ENCODE measurements at regions not wholly inside any gene's neighbourhood (a gene's known extent, or its start where the extent isn't known, plus 50 kb on each side); places are given as distances from the start of the nearest gene placed in this dataset.
A peak's percentile ranks its signal among the peaks of the same experiment; 100 is the strongest.

DNA sequence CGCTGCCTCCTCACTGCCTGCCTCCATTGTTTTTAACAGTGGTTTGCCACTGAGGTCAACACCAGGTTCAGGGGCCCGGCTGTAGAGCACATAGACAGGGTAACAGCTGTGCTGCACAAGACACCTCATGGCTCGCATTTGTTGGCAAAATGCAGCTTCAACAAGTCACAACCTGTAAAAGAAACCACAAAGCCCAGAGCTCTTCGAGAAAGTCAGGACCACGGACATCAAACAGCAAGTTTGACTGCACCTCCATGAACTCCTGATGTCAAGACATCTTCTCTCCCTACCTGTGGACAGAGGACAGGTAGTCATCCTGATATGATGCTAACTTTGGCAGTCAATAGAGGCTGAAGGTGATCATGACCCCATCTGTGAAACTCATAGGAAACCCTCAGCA lies 142.4 kb upstream of the SOX9 start:
- H3K9me3 ChIP-seq: no peaks in the 10 kb centered on the region
- no peak overlapping the region for H3K4me3 ChIP-seq
- intact Hi-C loops (cut with DNase I): no loop called here
- no peaks in the 10 kb centered on the region for H3K27me3 ChIP-seq
- no peak for DNase-seq (ENCODE audit: extremely low spot score in 2 of 2)
- H3K36me3 ChIP-seq: no peaks in the 10 kb centered on the region
- TF ChIP-seq POLR2AphosphoS5 (IDR thresholded peaks at IDR 0.05; ENCODE audit: insufficient read depth in 1 of 2, low read depth in 1 of 2) (no peak), POLR2A (IDR thresholded peaks at IDR 0.05) (no peak), CTCF (IDR thresholded peaks at IDR 0.05) (no peak)
- peaks cover 14% of the 10 kb centered on the region for H3K4me1 ChIP-seq
- no peak overlapping the region for H3K27ac ChIP-seq

GRCh38 chr17:71980171-71980570 lies 140.6 kb upstream of the SOX9 start:
- H3K4me3 ChIP-seq: no peak overlapping the region
- no peaks in the 10 kb centered on the region for H3K36me3 ChIP-seq
- TF ChIP-seq POLR2A (IDR thresholded peaks at IDR 0.05) (no peak), POLR2AphosphoS5 (IDR thresholded peaks at IDR 0.05; ENCODE audit: insufficient read depth in 1 of 2, low read depth in 1 of 2) (no peak), CTCF (IDR thresholded peaks at IDR 0.05) (no peak)
- no peak overlapping the region for H3K27ac ChIP-seq
- no peak for DNase-seq (ENCODE audit: extremely low spot score in 2 of 2)
- intact Hi-C loops (cut with DNase I): no loop called here
- H3K27me3 ChIP-seq: no peaks in the 10 kb centered on the region
- no peaks in the 10 kb centered on the region for H3K9me3 ChIP-seq
- peaks cover 5% of the 10 kb centered on the region for H3K4me1 ChIP-seq

- Histone ChIP-seq H3K9me3 (no peaks in the 10 kb centered on the region), H3K4me3 (no peak overlapping the region), H3K36me3 (no peaks in the 10 kb centered on the region), H3K27me3 (no peaks in the 10 kb centered on the region), H3K4me1 (no peaks in the 10 kb centered on the region), H3K27ac (no peak overlapping the region)
- no peak for DNase-seq (ENCODE audit: extremely low spot score in 2 of 2)
- no peak for TF ChIP-seq CTCF (IDR thresholded peaks at IDR 0.05)
- TF ChIP-seq POLR2A (IDR thresholded peaks at IDR 0.05): no peak
- TF ChIP-seq POLR2AphosphoS5 (IDR thresholded peaks at IDR 0.05; ENCODE audit: insufficient read depth in 1 of 2, low read depth in 1 of 2): no peak
- intact Hi-C loops (cut with DNase I): no loop called here
Observed at GRCh38 chr17:71983828-71984227, 137.0 kb upstream of the SOX9 start.

GRCh38 chr17:71985111-71986039 lies 135.4 kb upstream of the SOX9 start:
- no peaks in the 10 kb centered on the region for H3K4me1 ChIP-seq
- intact Hi-C loops (cut with DNase I): no loop called here
- no peak overlapping the region for H3K27ac ChIP-seq
- no peaks in the 10 kb centered on the region for H3K36me3 ChIP-seq
- DNase-seq (ENCODE audit: extremely low spot score in 2 of 2): no peak
- no peak overlapping the region for H3K4me3 ChIP-seq
- H3K27me3 ChIP-seq: no peaks in the 10 kb centered on the region
- no peaks in the 10 kb centered on the region for H3K9me3 ChIP-seq
- TF ChIP-seq POLR2AphosphoS5 (IDR thresholded peaks at IDR 0.05; ENCODE audit: insufficient read depth in 1 of 2, low read depth in 1 of 2) (peak in 1 of 2 donors; percentile 53), POLR2A (IDR thresholded peaks at IDR 0.05) (no peak), CTCF (IDR thresholded peaks at IDR 0.05) (no peak)

DNA sequence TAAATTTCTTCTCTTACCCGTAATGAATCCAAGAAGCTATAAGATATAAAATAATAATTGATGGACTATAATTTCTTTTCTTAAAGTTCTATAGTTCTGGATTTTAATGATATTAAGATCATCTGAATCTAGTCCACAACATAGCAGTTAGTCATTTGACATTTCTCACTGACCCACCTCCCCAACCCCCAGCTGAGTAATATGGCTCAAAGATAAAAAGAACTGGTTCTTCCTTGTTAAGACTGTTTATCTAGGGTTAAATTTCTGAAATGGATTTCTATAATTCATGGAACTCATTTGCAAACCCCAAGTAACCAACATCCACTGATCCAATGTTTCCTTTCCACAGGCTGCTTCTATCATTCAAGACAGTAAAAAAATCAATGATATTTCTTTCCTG lies 133.9 kb upstream of the SOX9 start:
- no peak for DNase-seq (ENCODE audit: extremely low spot score in 2 of 2)
- no peaks in the 10 kb centered on the region for H3K9me3 ChIP-seq
- H3K27me3 ChIP-seq: no peaks in the 10 kb centered on the region
- H3K4me3 ChIP-seq: no peak overlapping the region
- H3K36me3 ChIP-seq: no peaks in the 10 kb centered on the region
- H3K27ac ChIP-seq: no peak overlapping the region
- intact Hi-C loops (cut with DNase I): no loop called here
- H3K4me1 ChIP-seq: no peaks in the 10 kb centered on the region
- TF ChIP-seq CTCF (IDR thresholded peaks at IDR 0.05): no peak
- TF ChIP-seq POLR2A (IDR thresholded peaks at IDR 0.05): no peak
- TF ChIP-seq POLR2AphosphoS5 (IDR thresholded peaks at IDR 0.05; ENCODE audit: insufficient read depth in 1 of 2, low read depth in 1 of 2): no peak

Measured in vagina (tissue), 2 donors.